ENCODE measurements at regions not wholly inside any gene's neighbourhood (a gene's known extent, or its start where the extent isn't known, plus 50 kb on each side); places are given as distances from the start of the nearest gene placed in this dataset.

- DNase-seq (ENCODE audit: low read depth), result no peak
These were observed 307.6 kb upstream of the FLRT2 start for GRCh38 chr14:85222341-85222740.

GRCh38 chr14:85223667-85224066 lies 306.3 kb upstream of the FLRT2 start:
- DNase-seq (ENCODE audit: low read depth), result no peak

GRCh38 chr14:85224241-85224640 lies 305.7 kb upstream of the FLRT2 start:
- DNase-seq (ENCODE audit: low read depth), result no peak

- no peak for DNase-seq (ENCODE audit: low read depth)
These were observed 296.2 kb upstream of the FLRT2 start for GRCh38 chr14:85233756-85234155.

- DNase-seq (ENCODE audit: low read depth), result no peak
These were observed 295.6 kb upstream of the FLRT2 start for GRCh38 chr14:85234156-85235025.

- DNase-seq (ENCODE audit: low read depth), result no peak
These were observed 294.1 kb upstream of the FLRT2 start for GRCh38 chr14:85235868-85236267.

GRCh38 chr14:85236296-85236695 lies 293.6 kb upstream of the FLRT2 start:
- DNase-seq (ENCODE audit: low read depth), result no peak

GRCh38 chr14:85239791-85240190 lies 290.2 kb upstream of the FLRT2 start:
- no peak for DNase-seq (ENCODE audit: low read depth)

GRCh38 chr14:85241022-85241855 lies 288.7 kb upstream of the FLRT2 start:
- DNase-seq (ENCODE audit: low read depth), result no peak

- DNase-seq (ENCODE audit: low read depth), result no peak
These were observed 287.3 kb upstream of the FLRT2 start for GRCh38 chr14:85242666-85243065.

GRCh38 chr14:85243321-85243720 lies 286.6 kb upstream of the FLRT2 start:
- DNase-seq (ENCODE audit: low read depth), result no peak

- no peak for DNase-seq (ENCODE audit: low read depth)
These were observed 282.9 kb upstream of the FLRT2 start for GRCh38 chr14:85247071-85247470.

- DNase-seq (ENCODE audit: low read depth), result no peak
These were observed 280.9 kb upstream of the FLRT2 start for GRCh38 chr14:85248881-85249635.

- no peak for DNase-seq (ENCODE audit: low read depth)
These were observed 279.3 kb upstream of the FLRT2 start for GRCh38 chr14:85250414-85251189.

- no peak for DNase-seq (ENCODE audit: low read depth)
These were observed 277.9 kb upstream of the FLRT2 start for GRCh38 chr14:85252011-85252410.

- no peak for DNase-seq (ENCODE audit: low read depth)
These were observed 275.2 kb upstream of the FLRT2 start for GRCh38 chr14:85254711-85255110.

- DNase-seq (ENCODE audit: low read depth), result no peak
These were observed 272.7 kb upstream of the FLRT2 start for GRCh38 chr14:85257287-85257686.

- DNase-seq (ENCODE audit: low read depth), result no peak
These were observed 265.8 kb upstream of the FLRT2 start for GRCh38 chr14:85263916-85264675.

GRCh38 chr14:85273099-85273677 lies 256.8 kb upstream of the FLRT2 start:
- DNase-seq (ENCODE audit: low read depth), result no peak

GRCh38 chr14:85273952-85274351 lies 256.0 kb upstream of the FLRT2 start:
- no peak for DNase-seq (ENCODE audit: low read depth)

Data from T follicular helper cell (primary cell).